SK-N-SH (cell line): ENCODE measurements at regions not wholly inside any gene's neighbourhood (a gene's known extent, or its start where the extent isn't known, plus 50 kb on each side); places are given as distances from the start of the nearest gene placed in this dataset.

Source experiments
- CTCF ChIP-seq: fragments of 200-600 bp; sonication (generic); IDR thresholded peaks from 2 replicates; pipeline ENCODE4 v1.6.1; 2017; ENCODE audit warnings: antibody characterized with exemption, mild to moderate bottlenecking, moderate library complexity
- RFX5 ChIP-seq: IDR thresholded peaks from 2 replicates; pipeline ENCODE4 v1.6.1; 2012; ENCODE audit warnings: mild to moderate bottlenecking, improper control_type of control experiment, low read length
- TCF12 ChIP-seq: IDR thresholded peaks from 2 replicates; pipeline ENCODE4 v1.4.0; 2012
- ZBTB33 ChIP-seq: IDR thresholded peaks from 2 replicates; pipeline ENCODE4 v1.4.0; 2012; ENCODE audit warnings: low read depth, borderline replicate concordance

- TF ChIP-seq CTCF (no peak), ZBTB33 (no peak), RFX5 (no peak), TCF12 (no peak)
These were observed 106.9 kb upstream of the NDP start for GRCh38 chrX:44080083-44080482.
